Heart left ventricle (tissue), 13 donors: ENCODE measurements at regions not wholly inside any gene's neighbourhood (a gene's known extent, or its start where the extent isn't known, plus 50 kb on each side); places are given as distances from the start of the nearest gene placed in this dataset.

Source experiments
- POLR2A ChIP-seq, 2 donors: fragments of 450-650 bp; IDR thresholded peaks; one replicate each; pipeline ENCODE4 v1.6.1; 2017; ENCODE audit warnings: antibody characterized with exemption in 2 of 2, mild to moderate bottlenecking in 2 of 2, moderate library complexity in 2 of 2
- TF ChIP-seq, protein P1 (sequence below), 12 donors: fragments of 200-600 bp; sonication (generic) in 4 of 12; IDR thresholded peaks; one replicate each; pipeline versions ENCODE4 v1.5.0 to v1.8.0; 2018 to 2022; ENCODE audit warnings: antibody characterized with exemption in 12 of 12, mild to moderate bottlenecking in 5 of 12
- donor health status: ischemic (EF 13 %, LVEDD 7.1; RV severe dilation, severe dysfunction).
- donor health status: DM: no; HTN: yes; CAD: no.
- donor health status: DM: no; HTN: no; CAD: no.
- donor health status: ischemic (EF 25% LVEDD 6.9; RV normal size, moderate dysfunction).
- donor health status: ischemic (EF 25% LVEDD 5.7; RV mildly dilated, moderate dysfunction).
- donor health status: ischemic (EF 35%, LVEDD 5.7; RV mildly dilated, moderate dysfunction).
- donor health status: nonischemic (EF 11% LVEDD 7.7; RV severe dilation, severe dysfunction).
- donor health status: DM: yes; HTN: yes; CAD: no.
- donor health status: PGD.
- donor health status: ischemic (EF 29% LVEDD 5.4; RV normal size, mild dysfunction).
- donor health status: nonischemic (EF 23%, LVEDD 6.1; RV moderate dilation, normal function).

DNA sequence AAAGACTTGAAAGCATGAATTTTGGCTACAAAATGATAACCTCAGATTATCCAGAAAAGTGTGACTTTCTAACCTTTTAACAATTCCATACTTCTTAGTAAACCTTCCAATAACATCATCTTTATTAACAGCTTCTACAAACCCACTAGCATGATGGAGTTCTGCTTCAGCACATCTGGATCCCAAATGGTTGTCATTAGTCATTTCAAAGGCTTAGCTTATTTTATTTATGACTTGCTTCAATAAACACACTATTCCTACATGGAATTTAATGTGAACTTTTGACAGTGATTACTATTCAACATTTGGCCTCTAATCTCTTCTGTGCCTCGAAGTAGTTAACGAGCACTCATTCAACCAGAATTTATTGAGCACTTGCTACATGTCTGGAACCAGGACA, 808.3 kb downstream of the TSN start:
- TF ChIP-seq, protein P1, sequence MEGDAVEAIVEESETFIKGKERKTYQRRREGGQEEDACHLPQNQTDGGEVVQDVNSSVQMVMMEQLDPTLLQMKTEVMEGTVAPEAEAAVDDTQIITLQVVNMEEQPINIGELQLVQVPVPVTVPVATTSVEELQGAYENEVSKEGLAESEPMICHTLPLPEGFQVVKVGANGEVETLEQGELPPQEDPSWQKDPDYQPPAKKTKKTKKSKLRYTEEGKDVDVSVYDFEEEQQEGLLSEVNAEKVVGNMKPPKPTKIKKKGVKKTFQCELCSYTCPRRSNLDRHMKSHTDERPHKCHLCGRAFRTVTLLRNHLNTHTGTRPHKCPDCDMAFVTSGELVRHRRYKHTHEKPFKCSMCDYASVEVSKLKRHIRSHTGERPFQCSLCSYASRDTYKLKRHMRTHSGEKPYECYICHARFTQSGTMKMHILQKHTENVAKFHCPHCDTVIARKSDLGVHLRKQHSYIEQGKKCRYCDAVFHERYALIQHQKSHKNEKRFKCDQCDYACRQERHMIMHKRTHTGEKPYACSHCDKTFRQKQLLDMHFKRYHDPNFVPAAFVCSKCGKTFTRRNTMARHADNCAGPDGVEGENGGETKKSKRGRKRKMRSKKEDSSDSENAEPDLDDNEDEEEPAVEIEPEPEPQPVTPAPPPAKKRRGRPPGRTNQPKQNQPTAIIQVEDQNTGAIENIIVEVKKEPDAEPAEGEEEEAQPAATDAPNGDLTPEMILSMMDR (IDR thresholded peaks at IDR 0.05), result no peak
- TF ChIP-seq POLR2A (IDR thresholded peaks at IDR 0.05), result no peak
